AML-193 (cell line): ENCODE measurements at regions not wholly inside any gene's neighbourhood (a gene's known extent, or its start where the extent isn't known, plus 50 kb on each side); places are given as distances from the start of the nearest gene placed in this dataset.
"Not testable (repeated sequence)": the region's sequence is repeated elsewhere in the genome, so short reads cannot be mapped to it uniquely, and the experiment has no call there.

Experiments
- DNase-seq, 2 experiments: peaks; one replicate each; lab custom pipeline; 2025; lab: John Stamatoyannopoulos, UW

- not testable (repeated sequence) for DNase-seq
Observed at GRCh38 chr1:59206616-59207015, 90.3 kb upstream of the FGGY start.

- DNase-seq, result not testable (repeated sequence)
Observed at GRCh38 chr1:59210430-59210829, 86.5 kb upstream of the FGGY start.

- DNase-seq, result no peak
Observed at GRCh38 chr1:59212706-59213105, 84.2 kb upstream of the FGGY start.

- DNase-seq, result no peak
Observed at GRCh38 chr1:59214248-59215208, 82.4 kb upstream of the FGGY start.

GRCh38 chr1:59215766-59216291 lies 81.1 kb upstream of the FGGY start:
- no peak for DNase-seq

- not testable (repeated sequence) for DNase-seq
Observed at GRCh38 chr1:59217439-59217838, 79.5 kb upstream of the FGGY start.

- no peak for DNase-seq
Observed at GRCh38 chr1:59218521-59219236, 78.2 kb upstream of the FGGY start.

GRCh38 chr1:59219916-59220315 lies 77.0 kb upstream of the FGGY start:
- peak in 1 of 2 experiments; percentile 33 for DNase-seq

- DNase-seq, result peak; percentile 71 to 81
Observed at GRCh38 chr1:59220356-59220755, 76.5 kb upstream of the FGGY start.

- DNase-seq, result no peak
Observed at GRCh38 chr1:59223198-59223597, 73.7 kb upstream of the FGGY start.

- no peak for DNase-seq
Observed at GRCh38 chr1:59223989-59224634, 72.8 kb upstream of the FGGY start.

GRCh38 chr1:59225594-59226316 lies 71.1 kb upstream of the FGGY start:
- DNase-seq, result peak in 1 of 2 experiments; percentile 2

GRCh38 chr1:59229138-59229537 lies 67.8 kb upstream of the FGGY start:
- DNase-seq, result peak; percentile 57

GRCh38 chr1:59230622-59231021 lies 66.3 kb upstream of the FGGY start:
- DNase-seq, result no peak

- DNase-seq, result no peak
Observed at GRCh38 chr1:59232216-59232615, 64.7 kb upstream of the FGGY start.

GRCh38 chr1:59233444-59233843 lies 63.5 kb upstream of the FGGY start:
- no peak for DNase-seq

- peak in 1 of 2 experiments; percentile 6 for DNase-seq
Observed at GRCh38 chr1:59236721-59237545, 60.0 kb upstream of the FGGY start.

GRCh38 chr1:59237900-59238299 lies 59.0 kb upstream of the FGGY start:
- no peak for DNase-seq

- DNase-seq, result no peak
Observed at GRCh38 chr1:59238333-59238934, 58.5 kb upstream of the FGGY start.

- DNase-seq, result no peak
Observed at GRCh38 chr1:59238993-59239392, 57.9 kb upstream of the FGGY start.
